ENCODE measurements at regions not wholly inside any gene's neighbourhood (a gene's known extent, or its start where the extent isn't known, plus 50 kb on each side); places are given as distances from the start of the nearest gene placed in this dataset.

DNA sequence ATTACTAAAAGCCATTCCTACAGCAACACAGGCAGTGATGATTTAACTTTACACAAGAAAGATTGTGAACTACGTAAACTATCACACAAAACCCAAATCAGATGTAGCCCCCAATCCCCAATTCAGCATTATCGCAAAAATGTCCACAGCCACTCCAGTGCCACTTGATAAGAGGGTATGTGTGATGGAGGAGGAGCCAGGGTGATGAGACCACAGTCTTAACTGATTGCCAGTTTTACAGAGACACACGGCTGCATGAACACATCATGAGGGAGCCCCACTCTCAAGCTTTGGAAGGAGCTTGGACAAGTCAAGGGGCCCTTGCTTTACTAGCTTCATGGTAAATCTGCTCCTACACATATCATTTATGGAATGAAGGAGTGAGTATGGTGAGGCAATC is 116.0 kb downstream of the FAM161A start:
- TF ChIP-seq, protein P1, sequence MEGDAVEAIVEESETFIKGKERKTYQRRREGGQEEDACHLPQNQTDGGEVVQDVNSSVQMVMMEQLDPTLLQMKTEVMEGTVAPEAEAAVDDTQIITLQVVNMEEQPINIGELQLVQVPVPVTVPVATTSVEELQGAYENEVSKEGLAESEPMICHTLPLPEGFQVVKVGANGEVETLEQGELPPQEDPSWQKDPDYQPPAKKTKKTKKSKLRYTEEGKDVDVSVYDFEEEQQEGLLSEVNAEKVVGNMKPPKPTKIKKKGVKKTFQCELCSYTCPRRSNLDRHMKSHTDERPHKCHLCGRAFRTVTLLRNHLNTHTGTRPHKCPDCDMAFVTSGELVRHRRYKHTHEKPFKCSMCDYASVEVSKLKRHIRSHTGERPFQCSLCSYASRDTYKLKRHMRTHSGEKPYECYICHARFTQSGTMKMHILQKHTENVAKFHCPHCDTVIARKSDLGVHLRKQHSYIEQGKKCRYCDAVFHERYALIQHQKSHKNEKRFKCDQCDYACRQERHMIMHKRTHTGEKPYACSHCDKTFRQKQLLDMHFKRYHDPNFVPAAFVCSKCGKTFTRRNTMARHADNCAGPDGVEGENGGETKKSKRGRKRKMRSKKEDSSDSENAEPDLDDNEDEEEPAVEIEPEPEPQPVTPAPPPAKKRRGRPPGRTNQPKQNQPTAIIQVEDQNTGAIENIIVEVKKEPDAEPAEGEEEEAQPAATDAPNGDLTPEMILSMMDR (conservative IDR thresholded peaks at IDR 0.05 in 1 of 2, IDR thresholded peaks at IDR 0.05 in 1 of 2; ENCODE audit: extremely low read depth in 1 of 2, insufficient read depth in 1 of 2, low read depth in 1 of 2, low read length in 2 of 2) = no peak
- no peak for TF ChIP-seq EZH2 (IDR thresholded peaks at IDR 0.05; ENCODE audit: borderline replicate concordance, low read length)
